ENCODE measurements at regions not wholly inside any gene's neighbourhood (a gene's known extent, or its start where the extent isn't known, plus 50 kb on each side); places are given as distances from the start of the nearest gene placed in this dataset.

GRCh38 chr2:147792966-147793617, 51.7 kb upstream of the ACVR2A start:
- no peak for DNase-seq

GRCh38 chr2:147790580-147790979, 54.2 kb upstream of the ACVR2A start:
- no peak for DNase-seq

GRCh38 chr2:147789720-147790119, 55.1 kb upstream of the ACVR2A start:
- no peak for DNase-seq

GRCh38 chr2:147789287-147789686, 55.5 kb upstream of the ACVR2A start:
- no peak for DNase-seq

GRCh38 chr2:147782141-147782930, 62.5 kb upstream of the ACVR2A start:
- DNase-seq: no peak

DNA sequence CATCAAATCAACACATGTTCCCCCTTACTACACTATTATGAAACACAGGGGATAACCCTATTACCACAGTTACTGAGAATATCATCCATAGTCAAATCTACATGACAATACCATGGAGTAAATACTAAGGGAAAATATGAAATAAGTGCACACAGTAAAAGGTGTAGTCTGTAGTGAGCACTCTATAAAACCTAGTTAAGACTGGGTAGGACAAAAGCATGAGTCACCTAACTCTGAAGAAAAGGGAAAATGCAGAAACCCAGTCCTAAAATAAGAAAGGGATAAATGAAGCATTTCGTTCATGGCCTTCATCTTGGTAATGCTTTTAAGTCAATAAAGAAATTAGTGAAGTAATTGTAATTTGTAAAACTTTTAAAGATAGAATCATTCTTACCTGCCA, 65.4 kb upstream of the ACVR2A start:
- no peak for DNase-seq

DNA sequence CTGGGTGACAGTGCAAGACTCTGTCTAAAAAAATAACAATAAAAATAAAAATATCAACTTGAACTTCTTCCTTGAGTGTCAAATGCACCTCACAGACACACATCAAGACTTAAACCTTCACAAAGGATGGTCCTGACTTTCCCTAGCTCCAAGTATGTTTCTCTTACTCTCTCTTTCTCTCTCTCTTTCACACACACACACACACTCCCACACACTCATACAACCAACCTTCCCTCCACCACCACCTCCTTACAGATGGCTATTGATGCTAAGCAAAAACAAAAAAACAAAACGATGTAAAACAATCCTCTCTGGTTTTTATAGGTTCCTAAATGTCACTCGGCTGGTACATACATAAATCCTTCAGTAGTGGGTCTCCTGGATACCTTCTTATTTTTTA, 67.4 kb upstream of the ACVR2A start:
- DNase-seq: no peak

DNA sequence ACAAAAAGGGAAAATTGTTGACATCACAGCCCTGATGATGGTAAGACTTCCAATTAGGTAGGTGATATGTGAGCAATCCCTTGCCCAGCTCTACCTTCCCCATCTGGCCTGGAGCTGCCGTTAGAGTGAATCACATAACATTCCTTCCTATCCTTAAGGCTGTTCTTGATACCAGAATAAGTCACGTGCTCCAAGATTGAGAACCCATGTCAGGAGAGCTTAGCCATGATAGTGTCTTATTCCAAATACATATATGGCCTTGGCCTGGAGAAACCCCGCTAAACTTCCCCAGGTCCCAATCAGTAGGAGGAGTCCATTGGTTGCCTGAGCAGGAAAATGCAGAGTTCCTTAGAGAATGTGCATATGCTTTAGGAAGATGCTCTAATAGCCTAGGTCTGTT, 70.0 kb upstream of the ACVR2A start:
- DNase-seq: no peak

DNA sequence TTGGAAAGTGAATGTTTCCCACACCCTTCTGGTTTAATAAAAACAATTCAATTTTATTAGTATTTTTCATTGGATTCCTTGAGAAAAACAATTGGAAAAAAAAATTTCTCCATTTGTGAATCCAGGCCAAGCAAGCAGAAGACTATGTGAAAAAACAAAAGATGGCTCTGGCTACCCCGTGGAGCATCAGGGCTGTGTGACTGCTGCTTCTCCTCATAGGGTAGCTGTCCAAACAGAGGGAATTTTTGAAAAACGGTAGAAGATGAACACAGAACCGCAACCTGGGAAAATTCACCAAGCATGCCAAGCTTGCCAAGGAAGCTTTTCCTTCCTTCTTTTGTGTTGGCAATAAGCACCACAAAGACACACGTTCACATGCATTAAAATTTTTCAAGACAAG, 71.3 kb upstream of the ACVR2A start:
- no peak for DNase-seq

GRCh38 chr2:147772781-147773180, 72.0 kb upstream of the ACVR2A start:
- DNase-seq: no peak

- no peak for DNase-seq
These were observed 81.0 kb upstream of the ACVR2A start for GRCh38 chr2:147763861-147764260.

DNA sequence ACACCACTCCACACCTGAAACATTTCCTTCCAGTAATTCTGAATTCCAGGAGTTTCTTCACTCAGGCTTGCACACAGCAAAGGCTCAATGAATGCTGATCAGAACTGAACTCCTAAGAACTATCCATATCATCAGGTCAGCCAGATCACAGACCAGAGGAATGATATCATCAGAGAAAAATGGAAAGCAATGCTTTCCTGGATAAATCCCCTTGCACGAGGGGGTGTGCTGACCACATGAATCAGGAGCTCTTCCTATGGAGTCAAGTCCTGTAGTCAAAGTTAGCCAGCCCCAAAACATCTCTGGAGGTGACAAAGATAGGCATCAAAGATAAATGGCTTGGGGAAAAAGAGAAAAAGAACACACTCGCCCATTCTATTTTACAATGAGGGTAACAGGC, 83.8 kb upstream of the ACVR2A start:
- no peak for DNase-seq

GRCh38 chr2:147759536-147759935, 85.3 kb upstream of the ACVR2A start:
- no peak for DNase-seq

DNA sequence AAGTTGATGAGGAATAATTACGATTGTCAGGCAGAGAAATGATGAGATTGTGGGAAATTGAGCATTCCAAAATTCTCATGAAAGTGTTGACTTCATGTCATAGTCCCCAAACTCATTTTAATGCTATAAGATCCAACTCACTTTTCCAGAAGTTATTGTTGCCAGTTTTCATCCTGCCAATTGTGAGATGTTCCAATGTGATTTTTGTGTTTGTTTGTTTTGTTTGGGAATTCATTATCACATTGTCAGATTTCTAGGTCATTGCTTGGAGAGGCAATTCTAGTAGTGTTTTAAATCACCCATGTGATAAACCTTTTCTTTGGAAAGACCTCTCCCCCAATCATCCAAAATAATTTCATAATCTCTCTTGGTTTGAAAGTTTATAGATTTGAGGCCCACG, 86.0 kb upstream of the ACVR2A start:
- DNase-seq: no peak

GRCh38 chr2:147756069-147756468, 88.8 kb upstream of the ACVR2A start:
- DNase-seq: no peak

DNA sequence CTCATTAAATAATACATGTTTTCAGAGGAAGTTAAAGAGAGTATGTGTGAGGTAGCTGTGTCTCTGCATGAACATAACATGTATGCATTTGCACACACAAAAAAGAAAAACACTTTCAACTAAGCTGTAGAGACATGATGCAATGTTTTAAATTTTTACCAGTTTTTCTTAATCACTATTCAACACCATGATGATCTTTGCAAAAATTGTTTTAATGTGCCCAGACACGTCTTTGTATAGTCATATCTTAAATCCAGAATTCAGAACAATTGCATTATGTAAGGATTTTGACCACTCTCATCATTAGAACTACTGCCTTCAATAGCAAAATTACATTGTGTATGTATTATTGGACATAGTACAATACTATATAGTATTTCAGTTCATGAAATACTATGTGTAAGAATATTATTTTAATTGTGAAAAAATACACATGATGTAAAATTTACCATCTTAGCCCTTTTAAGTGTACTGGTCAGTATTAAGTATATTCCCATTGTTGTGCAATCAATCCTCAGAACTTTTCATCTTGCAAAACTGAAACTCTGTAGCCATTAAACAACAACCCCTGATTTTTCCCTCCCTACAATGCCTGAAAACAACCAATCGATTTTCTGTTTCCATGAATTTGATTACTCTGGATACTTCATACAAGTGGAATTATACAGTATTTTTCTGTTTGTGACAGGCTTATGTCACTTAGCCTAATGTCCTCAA, 104.5 kb upstream of the ACVR2A start:
- DNase-seq: no peak

DNA sequence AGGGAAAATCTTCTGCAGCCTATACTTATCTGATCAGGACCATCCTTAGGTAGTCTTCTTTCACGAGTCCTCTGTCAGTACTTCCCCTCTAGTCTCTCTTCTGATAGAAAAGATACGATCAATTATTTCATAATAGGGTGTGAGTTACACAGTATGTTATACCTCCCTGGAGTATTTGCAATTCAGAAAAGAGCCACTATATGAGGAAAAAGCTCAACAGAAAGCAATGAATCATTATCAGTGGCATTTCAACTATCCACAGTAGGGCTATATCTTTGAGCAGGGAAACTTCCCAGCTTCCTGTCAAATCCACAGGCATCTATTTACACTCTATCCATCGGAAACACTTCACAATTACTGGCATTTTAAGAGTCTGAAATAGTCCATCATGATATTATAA, 105.3 kb upstream of the ACVR2A start:
- no peak for DNase-seq

GRCh38 chr2:147718831-147719230, 126.0 kb upstream of the ACVR2A start:
- DNase-seq: no peak

- no peak for DNase-seq
These were observed 127.9 kb upstream of the ACVR2A start for GRCh38 chr2:147716906-147717305.

- DNase-seq: no peak
These were observed 129.0 kb upstream of the ACVR2A start for GRCh38 chr2:147715807-147716206.

DNA sequence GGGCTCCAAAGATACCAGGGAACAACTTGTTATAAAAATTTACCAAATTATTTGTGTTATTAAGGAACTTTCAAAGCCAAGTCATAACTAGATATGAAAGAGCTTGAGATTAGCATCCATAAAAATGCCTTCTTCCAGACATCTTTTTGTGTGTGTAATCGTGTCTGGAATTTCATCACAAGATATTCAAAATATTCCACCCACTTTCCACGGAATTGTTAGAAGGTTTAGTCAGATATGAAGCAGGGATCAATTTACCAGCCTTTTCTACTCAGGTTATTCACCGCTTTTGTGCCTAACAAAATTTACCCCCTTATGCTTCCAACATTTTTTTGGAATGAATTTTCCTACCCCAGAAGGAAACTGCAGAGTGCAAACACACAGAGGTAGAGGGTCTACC, 130.2 kb upstream of the ACVR2A start:
- no peak for DNase-seq

DNA sequence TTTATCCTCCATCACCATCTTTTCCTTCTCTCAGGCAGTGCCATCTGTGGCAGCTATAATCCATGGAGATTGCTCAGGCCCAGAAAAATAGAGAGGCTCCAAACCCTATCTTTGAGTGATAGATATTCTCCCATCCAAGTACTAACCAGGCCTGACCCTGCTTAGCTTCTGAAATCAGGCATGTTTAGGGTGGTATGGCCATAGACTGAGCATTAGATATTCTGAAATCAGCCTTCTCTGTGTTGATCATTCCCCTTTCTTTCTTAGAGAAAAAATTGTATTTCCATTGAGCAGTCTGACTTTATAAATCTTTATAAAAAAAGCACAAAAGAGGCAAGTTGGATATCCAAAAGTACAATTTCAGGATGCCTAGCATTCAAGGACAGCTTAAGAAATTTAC, 131.5 kb upstream of the ACVR2A start:
- no peak for DNase-seq

- DNase-seq: no peak
These were observed 132.8 kb upstream of the ACVR2A start for GRCh38 chr2:147712051-147712450.

DNA sequence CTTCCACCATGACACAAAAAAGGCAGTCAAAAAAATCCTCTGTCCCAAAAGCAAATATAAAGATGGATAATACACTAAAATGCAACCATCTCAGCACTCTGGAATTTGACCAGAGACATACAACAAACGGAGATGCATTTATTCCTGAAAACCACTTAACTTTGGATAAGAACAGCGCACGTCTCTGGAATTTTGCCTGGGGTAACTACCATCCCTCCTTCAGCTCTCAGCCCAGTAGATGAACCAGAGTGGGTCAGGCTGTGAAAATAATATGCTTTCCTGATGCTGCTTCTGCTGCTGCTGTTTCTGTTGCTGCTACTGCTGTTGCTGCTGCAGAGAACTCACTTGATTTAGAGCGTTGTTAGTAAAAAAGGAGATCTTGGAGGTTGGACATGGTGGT, 133.8 kb upstream of the ACVR2A start:
- no peak for DNase-seq
